Endothelial cell of umbilical vein (primary cell): ENCODE measurements at regions not wholly inside any gene's neighbourhood (a gene's known extent, or its start where the extent isn't known, plus 50 kb on each side); places are given as distances from the start of the nearest gene placed in this dataset.

Source experiments
- BruUV-seq: library from RNA; stranded (reverse); fragments of 400-500 nt; replicated peaks from 2 replicates; lab custom pipeline; 2021; lab: Mats Ljungman, UMichigan
- CTCF ChIA-PET: fragments of 300-600, 350-600 bp; sonication (Branson Sonifier 250); formaldehyde crosslinking; loops from one replicate; lab custom pipeline; 2021; ENCODE audit warnings: antibody characterized with exemption, inconsistent platforms; lab: Charles Lee
- POLR2A ChIA-PET: fragments of 300-600, 350-600 bp; sonication (Branson Sonifier 250); formaldehyde crosslinking; loops from one replicate; lab custom pipeline; 2021; ENCODE audit warnings: antibody characterized with exemption, inconsistent platforms; lab: Charles Lee
- DNase-seq: peaks from one replicate; pipeline ENCODE4 v3.0.0-alpha.2; 2011; ENCODE audit warnings: low read depth, low spot score
- FAIRE-seq: peaks from 2 replicates; lab custom pipeline; 2011; peaks lifted over from hg19 to GRCh38; lab: Jason Lieb, UNC
- H2AFZ ChIP-seq: 2 replicates; pipeline ENCODE4 v1.6.0; 2012; ENCODE audit warnings: low read depth, low read length, control low read depth, inconsistent platforms
- H3K27ac ChIP-seq: 2 replicates; pipeline ENCODE4 v1.5.1; 2011; ENCODE audit warnings: low read depth, mild to moderate bottlenecking, control low read depth, low read length, moderate library complexity; ENCODE audit not compliant: insufficient read depth
- H3K27me3 ChIP-seq, 2 experiments: 2 replicates each; pipeline versions ENCODE4 v1.6.0 to v1.6.1; 2011; ENCODE audit warnings: low read length in 2 of 2, mixed read lengths in 1 of 2; ENCODE audit not compliant: control insufficient read depth in 2 of 2, insufficient read depth in 2 of 2
- H3K36me3 ChIP-seq, 2 experiments: 2 replicates in 1 of 2; 3 replicates in 1 of 2; pipeline ENCODE4 v1.5.1; 2011; ENCODE audit warnings: low read length in 2 of 2, mild to moderate bottlenecking in 1 of 2, moderate library complexity in 1 of 2; ENCODE audit not compliant: control insufficient read depth in 2 of 2, insufficient read depth in 2 of 2; ENCODE audit errors: extremely low read depth in 1 of 2
- H3K4me1 ChIP-seq: 3 replicates; pipeline ENCODE4 v1.5.1; 2011; ENCODE audit warnings: mild to moderate bottlenecking, low read length; ENCODE audit not compliant: control insufficient read depth, insufficient read depth; ENCODE audit errors: extremely low read depth
- H3K4me2 ChIP-seq: 2 replicates; pipeline ENCODE4 v1.6.1; 2011; ENCODE audit warnings: low read length, control low read depth, mixed read lengths; ENCODE audit not compliant: insufficient read depth
- H3K4me3 ChIP-seq, 3 experiments: fragments of 200-600 bp in 1 of 3; sonication (generic), shearing (Covaris generic) in 1 of 3; replicated peaks in 1 of 3; 2 replicates each; pipeline ENCODE4 v1.5.1; 2011 to 2016; ENCODE audit warnings: control low read depth in 3 of 3, low read length in 3 of 3, mild to moderate bottlenecking in 2 of 3, inconsistent platforms in 1 of 3, low read depth in 1 of 3, moderate library complexity in 1 of 3; ENCODE audit not compliant: insufficient read depth in 1 of 3
- H3K79me2 ChIP-seq: 2 replicates; pipeline ENCODE4 v1.6.0; 2012; ENCODE audit warnings: low read length, inconsistent platforms; ENCODE audit not compliant: control insufficient read depth, insufficient read depth
- H3K9ac ChIP-seq: replicated peaks from 2 replicates; pipeline ENCODE3; 2011; ENCODE audit warnings: low read length, control low read depth; ENCODE audit not compliant: insufficient read depth; ENCODE audit errors: extremely low read depth
- H3K9me1 ChIP-seq: replicated peaks from 3 replicates; pipeline ENCODE4 v1.6.0; 2011; ENCODE audit warnings: mild to moderate bottlenecking, low read length; ENCODE audit not compliant: control insufficient read depth, insufficient read depth; ENCODE audit errors: extremely low read depth
- H3K9me3 ChIP-seq: replicated peaks from 2 replicates; pipeline ENCODE4 v1.5.1; 2012; ENCODE audit warnings: low read length, inconsistent platforms; ENCODE audit not compliant: control insufficient read depth, insufficient read depth
- H4K20me1 ChIP-seq: replicated peaks from 2 replicates; pipeline ENCODE3; 2011; ENCODE audit warnings: mild to moderate bottlenecking, low read length; ENCODE audit not compliant: control insufficient read depth, insufficient read depth; ENCODE audit errors: extremely low read depth
- CTCF ChIP-seq, 2 donors: IDR thresholded peaks; 1 replicate in 1 of 2; 2 replicates in 1 of 2; pipeline ENCODE4 v1.5.1; 2011; ENCODE audit warnings: low read length in 2 of 2, mild to moderate bottlenecking in 2 of 2, moderate library complexity in 2 of 2, control low read depth in 1 of 2, inconsistent platforms in 1 of 2, low read depth in 1 of 2; ENCODE audit not compliant: insufficient read depth in 1 of 2; ENCODE audit errors: extremely low read depth in 1 of 2
- EZH2 ChIP-seq: IDR thresholded peaks from 2 replicates; pipeline ENCODE4 v1.6.1; 2012; ENCODE audit warnings: borderline replicate concordance, low read depth, mild to moderate bottlenecking, moderate library complexity, low read length, inconsistent platforms; ENCODE audit not compliant: severe bottlenecking
- FOS ChIP-seq: IDR thresholded peaks from 2 replicates; pipeline ENCODE4 v1.6.1; 2011; ENCODE audit warnings: mild to moderate bottlenecking, low read length, moderate library complexity, borderline replicate concordance; ENCODE audit not compliant: insufficient read depth
- GATA2 ChIP-seq: IDR thresholded peaks from 2 replicates; pipeline ENCODE4 v1.7.0; 2011; ENCODE audit warnings: low read depth, mild to moderate bottlenecking, moderate library complexity, mixed read lengths, low read length; ENCODE audit not compliant: insufficient read length, insufficient read depth
- JUN ChIP-seq: IDR thresholded peaks from 2 replicates; pipeline ENCODE4 v1.6.1; 2011; ENCODE audit warnings: borderline replicate concordance, low read depth; ENCODE audit not compliant: insufficient read length, insufficient read depth
- MYC ChIP-seq: IDR thresholded peaks from one replicate; pipeline ENCODE4 v1.6.1; 2011; ENCODE audit warnings: mild to moderate bottlenecking, low read depth, low read length
- POLR2A ChIP-seq: IDR thresholded peaks from 2 replicates; pipeline ENCODE4 v1.6.1; 2012; ENCODE audit warnings: low read depth, mild to moderate bottlenecking, control low read depth, low read length
- POLR2AphosphoS5 ChIP-seq: IDR thresholded peaks from 2 replicates; pipeline ENCODE4 v1.6.1; 2012; ENCODE audit warnings: low read depth, mild to moderate bottlenecking, control low read depth, low read length, moderate library complexity; ENCODE audit not compliant: insufficient read depth
- dilution Hi-C: fragments of 300-500 bp; cut with MboI; formaldehyde crosslinking; loops from one replicate; pipeline ENCODE4 v1.15.0; 2019; ENCODE audit warnings: low sequenced_read_pairs; ENCODE audit not compliant: extremely low pct_ligation_motif_present
- intact Hi-C: fragments of 100-400 bp; cut with micrococcal nuclease; formaldehyde crosslinking; loops from one replicate; pipeline ENCODE4 v1.10.0; 2022
- TF ChIP-seq, protein P1 (sequence below): IDR thresholded peaks from 2 replicates; pipeline ENCODE4 v1.6.1; 2011; ENCODE audit not compliant: insufficient read depth, insufficient read length

GRCh38 chr3:148005456-148005855 is 596.3 kb downstream of the ZIC1 start:
- Histone ChIP-seq H2AFZ (no peak overlapping the region), H4K20me1 (no peaks in the 10 kb centered on the region), H3K27ac (no peak overlapping the region), H3K36me3 (no peaks in the 10 kb centered on the region), H3K79me2 (no peaks in the 10 kb centered on the region), H3K9ac (no peak overlapping the region), H3K4me3 (no peak overlapping the region), H3K27me3 (no peaks in the 10 kb centered on the region), H3K4me1 (no peaks in the 10 kb centered on the region), H3K9me3 (no peaks in the 10 kb centered on the region), H3K4me2 (no peak overlapping the region), H3K9me1 (no peaks in the 10 kb centered on the region)
- BruUV-seq, result no TSS peak
- DNase-seq, result no peak
- POLR2A ChIA-PET, result no interaction called here
- dilution Hi-C loops (no loop called here), intact Hi-C loops (no loop called here)
- CTCF ChIA-PET, result no interaction called here
- TF ChIP-seq POLR2A, result no peak
- no peak for TF ChIP-seq GATA2
- TF ChIP-seq EZH2, result no peak
- no peak for TF ChIP-seq FOS
- no peak for TF ChIP-seq POLR2AphosphoS5
- no peak for TF ChIP-seq CTCF (IDR thresholded peaks at IDR 0.05; ENCODE audit: extremely low read depth in 1 of 2, insufficient read depth in 1 of 2, low read depth in 1 of 2, low read length in 2 of 2)
- TF ChIP-seq, protein P1, sequence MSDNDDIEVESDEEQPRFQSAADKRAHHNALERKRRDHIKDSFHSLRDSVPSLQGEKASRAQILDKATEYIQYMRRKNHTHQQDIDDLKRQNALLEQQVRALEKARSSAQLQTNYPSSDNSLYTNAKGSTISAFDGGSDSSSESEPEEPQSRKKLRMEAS, result no peak
- TF ChIP-seq JUN, result no peak
- TF ChIP-seq MYC, result no peak
- no peak for FAIRE-seq
